ENCODE measurements at regions not wholly inside any gene's neighbourhood (a gene's known extent, or its start where the extent isn't known, plus 50 kb on each side); places are given as distances from the start of the nearest gene placed in this dataset.

DNA sequence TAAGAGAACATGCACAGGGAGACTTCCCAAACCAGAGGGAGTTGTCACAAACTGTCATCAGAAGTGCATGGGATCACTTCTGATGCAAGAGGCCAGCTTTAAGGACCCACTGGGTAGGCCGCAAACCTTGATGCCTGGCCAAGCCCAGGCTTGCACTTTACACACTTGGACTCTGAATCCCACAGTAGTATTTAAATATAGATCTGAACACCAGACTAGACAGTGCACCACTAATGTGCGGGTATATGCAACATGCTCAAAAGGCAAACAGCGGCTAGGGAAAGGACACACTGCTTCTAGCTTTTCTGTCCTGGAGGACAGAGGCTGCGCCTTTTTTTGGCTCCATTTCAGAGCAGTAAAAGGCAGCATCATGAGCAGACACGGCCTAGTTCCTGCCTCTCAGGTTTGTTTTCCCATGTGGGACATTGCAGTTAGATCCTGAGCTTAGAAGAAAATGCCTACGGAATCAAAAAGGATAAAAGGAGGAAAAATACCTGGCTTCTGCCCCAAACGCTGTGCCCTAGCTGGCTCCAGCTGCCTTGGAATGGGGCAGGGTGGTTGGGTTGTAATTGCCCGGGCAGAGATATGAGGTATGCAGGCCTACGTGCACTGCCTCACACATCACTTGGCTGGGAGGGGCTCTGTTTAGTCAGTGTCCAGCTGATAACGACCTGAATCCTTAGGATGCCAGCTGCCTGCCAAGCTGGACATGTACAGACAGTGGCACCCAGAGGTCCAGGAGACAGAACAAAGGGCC is 84.5 kb upstream of the EGLN3 start:
- DNase-seq = no peak

DNA sequence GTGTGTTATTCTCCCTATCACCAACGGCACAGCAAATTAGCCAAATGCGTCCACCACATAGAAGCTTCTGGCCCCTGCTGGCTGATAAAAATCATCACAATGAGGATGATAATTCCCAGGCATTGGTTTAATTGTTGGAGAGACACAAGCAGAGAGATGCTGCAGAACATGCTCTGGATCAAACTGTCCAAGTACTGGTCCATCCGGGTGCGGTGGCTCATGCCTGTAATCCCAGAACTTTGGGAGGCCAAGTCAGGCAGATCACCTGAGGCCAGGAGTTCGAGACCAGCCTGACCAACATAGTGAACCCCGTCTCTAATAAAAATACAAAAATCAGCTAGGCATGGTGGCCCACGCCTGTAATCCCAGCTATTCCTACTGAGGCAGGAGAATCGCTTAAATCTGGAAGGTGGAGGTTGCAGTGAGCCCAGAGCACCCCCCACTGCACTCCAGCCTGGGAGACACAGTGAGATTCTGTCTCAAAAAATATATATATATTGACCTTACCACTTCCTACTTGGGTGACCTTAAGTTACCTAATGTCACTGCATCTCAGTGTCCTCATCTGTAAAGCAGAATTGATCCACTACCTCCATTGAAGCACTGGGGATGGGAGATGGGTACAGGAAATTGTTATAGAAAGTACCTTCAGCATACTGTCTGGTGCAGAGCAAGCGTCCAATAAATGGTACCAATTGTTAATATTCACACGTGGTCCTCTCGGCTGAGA is 83.7 kb upstream of the EGLN3 start:
- no peak for DNase-seq

DNA sequence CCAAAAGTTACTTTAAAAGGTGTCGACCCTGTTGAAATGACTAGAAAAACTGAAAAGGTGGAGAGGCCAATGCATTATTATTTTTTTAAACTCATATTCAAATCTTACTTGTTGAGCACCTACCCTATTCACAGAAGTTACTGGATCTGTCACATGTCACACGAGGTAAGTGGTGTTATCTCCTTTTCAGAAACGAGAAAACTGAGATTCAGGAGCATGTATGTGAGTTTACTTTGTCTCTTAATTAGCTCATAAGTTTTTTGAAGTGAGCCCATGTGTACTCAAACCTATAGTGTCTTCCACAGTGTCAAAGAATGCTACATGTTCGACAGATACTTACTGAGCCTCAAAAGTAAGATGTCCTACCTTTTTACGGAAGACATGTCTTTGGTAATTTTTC is 81.8 kb upstream of the EGLN3 start:
- DNase-seq = no peak

DNA sequence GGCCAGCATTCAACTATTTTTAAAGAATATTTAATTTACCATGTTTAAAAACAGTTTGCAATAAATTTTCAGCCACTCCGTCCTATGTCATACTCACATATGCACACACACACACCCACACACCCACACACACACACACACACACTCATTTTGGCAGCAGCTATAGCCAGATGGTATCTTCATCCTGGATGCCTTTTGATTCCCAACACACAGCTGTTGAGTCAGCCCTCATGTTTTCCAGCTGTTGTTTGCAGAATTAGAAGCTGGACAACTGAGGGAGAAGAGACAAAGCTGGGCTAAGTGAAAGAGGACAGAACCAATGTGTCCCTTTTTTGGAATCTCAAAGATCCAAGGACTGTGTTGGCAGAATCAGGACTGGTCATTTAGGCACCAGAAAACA is 80.0 kb upstream of the EGLN3 start:
- no peak for DNase-seq

DNA sequence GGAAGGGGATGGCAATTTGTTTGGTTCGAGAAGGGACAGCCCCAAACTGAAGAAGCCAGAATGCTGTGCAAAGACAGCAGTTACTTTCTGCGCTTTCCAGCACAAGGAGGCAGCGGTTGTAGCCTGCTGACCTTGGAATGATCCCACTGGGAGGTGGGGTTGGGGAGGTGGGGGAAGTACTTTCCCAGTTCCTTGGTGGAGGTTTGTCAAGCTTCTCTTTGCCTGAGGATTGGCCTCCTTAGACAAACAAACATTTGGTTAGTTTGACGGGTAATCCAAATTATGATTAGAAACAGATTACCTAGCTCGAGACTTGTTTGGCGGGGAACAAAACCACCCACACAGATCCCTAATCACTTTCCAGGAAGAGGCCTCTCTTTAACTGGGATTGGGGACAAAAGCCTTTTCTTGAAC is 79.1 kb upstream of the EGLN3 start:
- no peak for DNase-seq

DNA sequence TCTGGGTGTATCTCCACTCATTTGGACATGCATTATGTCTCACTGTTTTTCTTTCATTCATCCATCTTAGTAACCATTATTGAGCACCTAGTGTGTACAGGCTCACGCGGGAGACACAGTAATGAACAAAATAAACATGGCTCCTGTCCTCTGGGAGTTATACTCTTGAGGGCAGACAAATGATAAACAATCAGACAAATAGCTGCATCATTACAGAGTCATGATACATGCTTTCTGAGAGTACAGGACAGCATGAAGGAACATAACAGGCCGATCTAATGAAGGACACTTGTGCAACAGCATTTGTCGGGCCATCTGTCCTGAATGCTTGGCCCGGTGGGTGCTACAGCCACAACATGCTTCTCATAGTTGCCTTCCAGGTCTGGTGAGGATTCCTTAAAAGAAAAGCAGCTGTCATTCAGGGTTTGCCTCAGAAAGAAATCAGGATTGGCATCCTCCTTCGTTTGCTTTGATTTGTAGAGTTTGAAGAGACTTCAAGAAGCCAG is 77.2 kb upstream of the EGLN3 start:
- DNase-seq = no peak

DNA sequence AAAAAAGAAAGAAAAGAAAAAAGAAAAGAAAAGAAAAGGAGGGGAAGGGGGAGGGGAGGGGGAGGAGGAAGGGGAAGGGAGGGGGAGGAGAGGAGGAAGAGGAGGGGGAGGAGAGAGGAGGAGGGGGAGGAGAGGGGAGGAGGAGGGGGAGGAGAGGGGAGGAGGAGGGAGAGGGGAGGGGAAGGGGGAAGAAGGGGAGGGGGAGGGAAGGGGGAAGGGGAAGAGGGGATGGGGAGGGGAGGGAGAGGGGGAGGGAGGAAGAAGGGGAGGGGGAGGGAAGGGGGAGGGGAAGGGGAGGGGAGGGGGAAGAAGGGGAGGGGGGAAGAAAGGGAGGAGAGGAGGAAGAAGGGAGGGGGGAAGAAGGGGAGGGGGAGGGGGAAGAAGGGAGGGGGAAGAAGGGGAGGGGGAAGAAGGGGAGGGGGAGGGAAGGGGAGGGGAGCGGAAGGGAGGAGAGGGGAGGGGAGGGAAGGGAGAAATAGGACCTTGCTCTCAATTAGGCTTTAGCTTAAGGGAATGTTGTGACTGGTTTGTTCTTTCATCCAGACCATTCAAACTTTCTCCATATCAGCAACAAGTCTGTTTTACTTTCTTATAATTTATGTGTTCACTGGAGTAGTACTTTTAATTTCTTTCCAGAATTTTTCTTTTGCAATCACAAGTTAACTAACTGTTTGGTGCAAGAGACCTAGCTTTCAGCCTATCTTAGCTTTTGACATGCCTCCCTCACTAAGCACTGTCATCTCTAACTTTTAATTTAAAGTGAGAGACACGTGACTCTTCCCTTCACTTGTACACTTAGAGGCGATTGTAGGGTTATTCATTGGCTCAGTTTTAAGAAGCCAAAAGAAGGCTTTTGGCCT is 76.5 kb upstream of the EGLN3 start:
- no peak for DNase-seq

DNA sequence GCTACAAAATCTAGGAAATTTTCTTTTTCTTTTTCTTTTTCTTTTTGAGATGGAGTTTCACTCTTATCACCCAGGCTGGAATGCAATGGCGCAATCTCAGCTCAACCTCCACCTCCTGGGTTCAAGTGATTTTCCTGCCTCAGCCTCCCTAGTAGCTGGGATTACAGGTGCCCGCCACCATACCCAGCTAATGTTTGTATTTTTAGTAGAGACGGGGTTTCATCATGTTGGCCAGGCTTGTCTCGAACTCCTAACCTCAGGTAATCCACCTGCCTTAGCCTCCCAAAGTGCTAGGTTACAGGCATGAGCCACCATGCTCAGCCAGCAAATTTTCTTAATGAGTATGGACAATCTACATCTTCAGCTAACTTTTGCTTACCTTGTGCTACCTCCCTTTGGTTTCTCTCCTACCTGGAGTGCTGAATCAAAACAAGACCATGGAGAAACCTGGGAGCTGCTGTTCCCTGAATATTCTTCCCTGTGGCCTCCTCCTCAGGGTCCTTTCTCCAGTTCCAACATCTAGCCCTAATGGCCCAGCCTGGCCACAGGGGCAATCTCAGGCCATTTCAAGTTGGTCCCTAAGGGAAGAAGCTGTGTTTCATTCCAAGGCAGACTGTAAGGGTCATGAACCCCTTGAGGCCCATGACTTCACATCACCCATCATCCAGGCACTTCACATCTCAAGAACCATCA is 74.6 kb upstream of the EGLN3 start:
- no peak for DNase-seq

DNA sequence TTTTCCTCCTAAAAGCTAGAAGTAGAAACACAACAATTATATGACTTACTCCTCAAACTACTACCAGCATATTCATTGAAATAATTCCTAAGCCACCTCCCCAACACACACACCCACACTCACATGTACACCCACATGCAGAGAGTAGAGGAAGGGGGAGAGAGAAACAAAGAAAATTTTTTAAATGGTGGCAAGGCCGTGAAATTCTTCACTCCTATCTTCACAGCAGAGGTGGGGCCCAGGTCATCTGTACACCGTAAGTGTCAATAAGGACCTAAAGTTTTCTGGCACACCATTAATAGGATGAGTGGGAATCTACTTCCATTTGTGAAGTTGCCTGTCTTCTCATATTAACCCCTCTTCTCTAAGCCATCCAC is 73.9 kb upstream of the EGLN3 start:
- no peak for DNase-seq

DNA sequence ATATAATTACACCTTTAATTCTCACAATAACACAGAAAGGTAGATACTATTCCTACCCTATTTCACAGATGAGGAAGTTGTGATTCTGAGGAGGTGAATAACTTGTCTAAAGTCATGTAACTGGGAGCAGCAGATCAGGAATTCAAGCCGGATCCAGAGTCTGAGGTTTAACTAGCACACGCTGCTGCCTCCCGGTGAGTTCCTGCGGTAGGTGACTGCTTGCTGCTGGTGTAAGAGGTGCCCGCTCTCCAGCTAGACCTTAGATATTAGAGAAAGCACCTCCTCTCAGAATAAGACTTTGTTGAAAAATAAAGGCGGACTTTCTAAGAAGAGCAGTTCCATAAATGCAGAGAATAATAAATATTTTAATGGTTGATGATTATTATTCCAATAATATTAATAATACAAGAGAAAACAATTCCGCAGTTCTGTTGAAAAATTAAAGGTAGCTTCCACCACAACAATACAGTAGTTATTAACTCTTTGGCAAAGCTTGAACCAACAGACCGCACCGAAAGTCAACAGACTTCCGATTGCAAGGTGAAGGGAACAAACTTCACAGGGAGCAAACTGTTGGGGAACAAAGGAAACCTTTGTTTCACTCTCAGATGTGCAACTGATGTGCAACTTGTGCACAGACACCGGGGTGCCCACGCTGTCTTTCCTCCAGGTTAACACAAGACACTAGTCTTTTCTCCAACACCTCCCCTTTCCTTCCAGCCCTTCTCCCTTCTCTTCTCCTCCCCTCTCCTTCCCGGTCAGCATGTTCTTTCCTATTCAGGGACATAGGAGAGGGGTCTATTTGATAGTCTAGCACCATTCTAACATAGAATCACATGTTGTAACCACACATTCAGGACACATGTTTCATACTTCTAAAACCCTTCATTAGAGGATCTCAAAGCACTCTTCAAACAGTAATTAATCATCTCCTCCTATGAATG is 73.2 kb upstream of the EGLN3 start:
- no peak for DNase-seq

DNA sequence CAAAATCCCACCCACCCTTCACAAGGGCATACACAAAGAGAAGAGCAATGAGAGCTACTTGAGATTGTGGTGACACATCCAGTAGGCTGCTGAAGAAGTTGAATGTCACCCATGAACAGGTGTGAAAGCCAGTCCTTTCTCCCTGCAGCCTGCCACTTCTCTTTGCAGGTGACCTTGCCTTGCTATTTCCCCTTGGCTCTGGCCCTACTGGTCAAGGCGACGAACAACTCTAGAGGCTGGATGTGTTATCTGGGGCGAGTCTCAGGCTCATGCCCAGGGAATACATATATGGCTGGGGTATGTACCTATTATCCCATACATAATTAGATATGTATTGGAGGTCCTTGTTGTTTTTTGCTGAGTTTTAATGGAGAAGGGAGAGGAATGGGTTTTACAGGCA is 70.2 kb upstream of the EGLN3 start:
- DNase-seq = no peak

DNA sequence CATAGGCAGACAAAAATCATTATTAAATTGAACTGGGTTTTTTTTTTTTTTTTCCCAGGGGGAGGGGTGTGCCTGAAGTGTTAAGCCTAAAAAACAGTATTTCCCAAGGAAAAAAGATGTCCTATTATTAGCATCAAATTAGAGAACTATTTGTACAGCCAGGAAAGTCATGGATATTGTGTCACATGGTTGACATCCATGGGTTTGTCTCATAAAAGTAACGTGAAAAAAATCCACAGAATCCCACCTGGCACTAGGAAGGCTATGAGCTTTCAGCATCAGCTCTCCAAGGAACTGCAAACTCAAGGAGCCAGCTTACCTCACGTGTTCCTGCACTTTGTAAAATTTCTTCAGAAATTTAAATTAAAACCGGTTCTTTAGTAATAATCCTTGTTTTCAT is 69.1 kb upstream of the EGLN3 start:
- DNase-seq = no peak

DNA sequence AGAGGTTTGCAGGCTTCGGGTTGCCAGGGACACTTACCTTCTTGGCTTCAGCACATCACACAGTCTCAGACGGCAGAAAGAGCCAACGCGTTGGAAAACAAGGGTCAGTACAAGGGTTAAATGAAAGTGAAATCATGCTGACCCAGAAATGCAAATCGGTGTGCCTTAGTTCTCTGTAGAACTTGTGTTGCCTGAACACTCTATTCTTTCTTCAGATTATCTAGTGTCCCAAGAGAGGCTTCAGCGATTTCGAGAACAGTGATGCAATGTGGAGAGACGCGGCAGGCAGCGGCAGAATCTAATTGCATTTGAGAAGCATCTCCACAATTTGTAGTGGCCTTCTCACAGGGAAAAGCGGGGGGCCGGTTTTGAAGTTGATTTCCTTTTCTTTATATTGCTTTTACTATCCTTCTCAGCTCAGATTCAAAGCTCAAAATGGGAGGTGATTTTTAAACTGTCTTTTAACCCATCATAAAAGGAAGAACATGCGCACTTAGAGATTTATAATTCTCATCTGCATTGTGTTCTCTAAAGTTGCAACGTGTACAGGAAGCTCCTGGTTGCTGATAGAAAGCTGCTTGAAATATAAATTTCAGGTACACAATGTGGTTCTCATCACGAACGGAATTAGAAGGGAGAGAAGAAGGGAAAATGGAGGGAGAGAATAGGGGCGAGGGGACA is 67.8 kb upstream of the EGLN3 start:
- DNase-seq = peak; percentile 33

DNA sequence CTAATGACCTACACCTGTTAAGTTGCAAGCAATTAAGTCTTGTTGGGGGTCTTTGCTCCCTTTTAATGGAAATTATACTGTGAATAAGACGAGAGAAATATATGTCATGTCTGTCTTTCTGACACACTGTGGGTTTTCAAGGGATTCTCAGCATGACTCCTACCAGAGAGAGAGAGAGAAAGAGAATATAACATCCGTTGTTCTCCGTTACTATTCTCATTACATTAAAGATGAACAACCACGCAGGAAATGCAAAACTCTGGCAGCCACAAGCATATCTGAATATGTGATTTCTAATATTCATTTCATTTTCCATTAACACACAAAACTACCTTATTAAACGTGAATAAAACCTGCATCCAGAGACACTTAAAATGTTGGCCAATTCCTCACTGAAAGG is 67.3 kb upstream of the EGLN3 start:
- DNase-seq = no peak

DNA sequence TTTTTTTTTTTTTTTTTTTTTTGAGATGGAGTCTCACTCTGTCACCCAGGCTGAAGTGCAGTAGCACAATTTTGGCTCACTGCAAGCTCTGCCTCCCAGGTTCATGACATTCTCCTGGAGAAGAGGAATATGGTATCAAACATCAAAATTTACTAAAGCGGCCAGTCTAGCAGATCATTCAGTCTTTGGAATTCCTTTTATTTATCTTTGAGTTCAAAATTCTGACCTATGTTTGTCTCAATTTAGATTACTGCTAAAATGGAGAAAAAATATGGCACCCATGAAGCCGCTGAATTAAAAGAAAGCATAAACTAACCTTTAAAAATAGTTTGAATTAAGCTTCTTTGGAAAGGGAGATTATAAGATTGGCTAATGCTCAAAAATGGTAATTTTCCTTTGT is 64.5 kb upstream of the EGLN3 start:
- DNase-seq = no peak

DNA sequence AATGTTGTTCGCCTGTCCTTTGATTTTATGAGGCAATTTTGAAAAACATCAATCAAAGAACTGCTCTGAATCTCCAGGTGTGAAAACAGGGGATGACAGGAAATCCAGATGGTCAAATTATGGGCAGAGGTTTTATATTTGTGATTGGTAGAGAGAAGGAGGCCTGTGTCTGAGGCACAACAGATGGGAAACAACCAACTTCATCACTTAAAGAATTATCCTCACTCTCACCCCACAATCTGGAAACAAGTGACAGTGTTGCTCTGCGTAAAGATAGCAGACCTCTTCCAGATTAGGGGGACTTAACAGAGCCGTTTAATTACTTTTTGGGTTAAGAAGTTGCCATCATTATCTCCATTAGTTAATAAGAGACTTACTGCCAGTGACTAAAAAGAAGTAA is 64.1 kb upstream of the EGLN3 start:
- no peak for DNase-seq

DNA sequence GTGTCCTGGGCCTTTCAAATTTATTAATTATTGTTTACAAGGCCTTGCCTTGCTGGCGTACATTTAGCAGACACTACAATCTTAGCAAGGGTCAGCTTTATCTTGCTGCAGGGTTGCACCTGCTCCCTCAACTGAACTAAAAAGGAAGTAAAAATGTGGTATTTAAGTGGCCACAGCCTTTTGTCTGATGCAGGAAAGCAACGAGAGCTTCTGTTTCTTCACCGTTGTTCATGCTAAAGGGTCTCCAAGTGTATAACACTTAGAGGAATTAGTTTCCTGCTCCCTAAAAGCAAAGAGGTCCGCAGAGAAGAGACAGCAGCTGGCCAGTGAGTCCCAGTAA is 62.8 kb upstream of the EGLN3 start:
- no peak for DNase-seq

DNA sequence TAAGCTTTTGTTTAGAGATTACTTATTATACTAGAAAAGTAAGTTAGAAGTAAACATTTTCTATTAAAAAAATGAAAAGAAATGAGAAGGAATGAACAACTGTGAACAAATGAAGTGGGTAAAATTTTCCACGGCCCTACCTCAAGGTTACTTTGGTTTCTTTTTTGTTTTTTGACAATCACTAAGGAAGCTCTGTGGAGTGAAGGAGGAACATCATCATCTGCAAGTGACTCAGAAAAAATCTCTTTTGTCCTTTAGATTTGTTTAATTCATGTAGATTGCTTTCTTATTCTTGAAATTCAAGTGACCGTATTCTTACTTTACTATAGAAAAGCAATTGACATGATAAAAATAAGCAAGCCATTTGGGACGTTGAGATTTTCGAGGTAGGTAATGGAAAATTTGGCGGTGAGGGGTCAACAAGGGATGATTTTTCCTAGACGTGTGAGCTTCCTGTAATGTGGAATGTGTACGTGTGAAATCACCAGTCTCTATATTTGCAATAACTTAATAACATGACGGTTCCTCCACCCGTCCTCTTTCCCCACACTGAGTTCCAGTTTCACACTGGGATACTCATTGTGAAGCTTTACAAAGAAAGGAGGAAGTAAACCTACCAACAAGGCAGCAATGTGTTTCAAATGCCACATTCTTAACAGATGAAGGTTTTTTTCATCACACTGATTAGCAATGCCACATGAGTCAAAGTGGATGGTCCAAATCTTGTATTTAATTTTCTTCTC is 62.3 kb upstream of the EGLN3 start:
- peak; percentile 98 for DNase-seq

DNA sequence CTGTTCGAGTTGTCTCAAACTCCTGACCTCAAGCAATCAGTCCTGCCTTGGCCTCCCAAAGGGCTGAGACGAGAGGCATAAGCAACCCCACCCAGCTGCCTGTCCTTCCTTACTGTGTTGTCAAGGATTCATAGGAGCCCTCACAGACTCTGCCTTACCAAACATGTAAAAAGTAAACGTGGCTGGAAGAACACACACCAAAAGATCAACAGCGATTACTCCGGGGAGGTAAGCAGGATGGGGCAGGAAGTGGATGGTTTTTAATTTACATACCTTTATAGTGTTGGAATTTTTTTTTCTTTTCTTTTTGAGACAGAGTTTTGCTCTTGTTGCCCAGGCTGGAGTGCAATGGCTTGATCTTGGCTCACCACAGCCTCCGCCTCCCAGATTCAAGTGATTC is 61.5 kb upstream of the EGLN3 start:
- DNase-seq = no peak

DNA sequence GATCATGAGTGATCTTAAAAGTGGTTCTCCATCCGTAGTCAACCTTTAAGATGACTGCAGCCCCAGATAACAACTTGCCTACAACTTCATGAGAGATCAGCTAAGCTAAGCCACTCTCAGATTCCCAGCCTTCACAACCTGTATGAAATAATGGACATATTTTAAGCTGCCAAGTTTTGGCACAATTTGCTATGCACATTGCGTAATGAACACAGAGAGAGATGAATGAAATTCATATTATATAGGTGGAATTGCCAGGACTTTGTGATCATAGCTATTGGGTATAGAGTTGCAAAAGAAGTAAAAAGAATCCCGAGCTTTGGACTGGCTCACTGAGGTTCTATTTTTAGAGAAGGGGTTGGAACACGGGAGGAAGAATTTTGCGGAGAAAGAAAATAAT is 59.1 kb upstream of the EGLN3 start:
- DNase-seq = no peak

DNA sequence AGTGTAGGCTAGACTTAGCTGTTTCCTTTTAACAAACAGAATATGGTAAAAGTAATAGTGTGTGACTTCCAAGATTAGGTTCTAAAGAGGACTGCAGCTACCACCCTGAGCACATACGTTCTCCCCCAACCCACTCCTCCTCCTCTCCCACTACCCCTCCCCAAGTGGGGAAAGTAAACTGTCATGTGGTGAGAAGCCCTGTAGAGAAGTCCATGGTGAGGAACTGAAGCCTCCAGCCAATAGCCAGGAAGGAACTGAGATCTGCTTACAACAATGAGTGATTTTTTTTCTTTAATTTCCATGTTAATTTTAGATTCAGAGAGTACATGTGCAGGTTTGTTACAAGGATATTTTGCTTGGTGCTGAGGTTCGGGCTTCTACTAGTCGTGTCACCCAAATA is 57.0 kb upstream of the EGLN3 start:
- DNase-seq = peak; percentile 23

Measured in inflammatory macrophage treated with lipopolysaccharide for 4 hours (primary cell).